H1 (cell line): ENCODE measurements at regions not wholly inside any gene's neighbourhood (a gene's known extent, or its start where the extent isn't known, plus 50 kb on each side); places are given as distances from the start of the nearest gene placed in this dataset.

Source experiments
- CEBPB ChIP-seq: IDR thresholded peaks from 2 replicates; pipeline ENCODE4 v1.6.1; 2012; ENCODE audit warnings: low read depth, low read length
- CREB1 ChIP-seq: IDR thresholded peaks from 2 replicates; pipeline ENCODE4 v1.6.1; 2012; ENCODE audit warnings: inconsistent platforms
- RAD21 ChIP-seq, 2 experiments: IDR thresholded peaks in 1 of 2; conservative IDR thresholded peaks in 1 of 2; 2 replicates each; pipeline ENCODE4 v1.6.1; 2011; ENCODE audit warnings: low read depth in 2 of 2, low read length in 2 of 2, improper control_type of control experiment in 1 of 2, inconsistent platforms in 1 of 2, mild to moderate bottlenecking in 1 of 2, moderate library complexity in 1 of 2

DNA sequence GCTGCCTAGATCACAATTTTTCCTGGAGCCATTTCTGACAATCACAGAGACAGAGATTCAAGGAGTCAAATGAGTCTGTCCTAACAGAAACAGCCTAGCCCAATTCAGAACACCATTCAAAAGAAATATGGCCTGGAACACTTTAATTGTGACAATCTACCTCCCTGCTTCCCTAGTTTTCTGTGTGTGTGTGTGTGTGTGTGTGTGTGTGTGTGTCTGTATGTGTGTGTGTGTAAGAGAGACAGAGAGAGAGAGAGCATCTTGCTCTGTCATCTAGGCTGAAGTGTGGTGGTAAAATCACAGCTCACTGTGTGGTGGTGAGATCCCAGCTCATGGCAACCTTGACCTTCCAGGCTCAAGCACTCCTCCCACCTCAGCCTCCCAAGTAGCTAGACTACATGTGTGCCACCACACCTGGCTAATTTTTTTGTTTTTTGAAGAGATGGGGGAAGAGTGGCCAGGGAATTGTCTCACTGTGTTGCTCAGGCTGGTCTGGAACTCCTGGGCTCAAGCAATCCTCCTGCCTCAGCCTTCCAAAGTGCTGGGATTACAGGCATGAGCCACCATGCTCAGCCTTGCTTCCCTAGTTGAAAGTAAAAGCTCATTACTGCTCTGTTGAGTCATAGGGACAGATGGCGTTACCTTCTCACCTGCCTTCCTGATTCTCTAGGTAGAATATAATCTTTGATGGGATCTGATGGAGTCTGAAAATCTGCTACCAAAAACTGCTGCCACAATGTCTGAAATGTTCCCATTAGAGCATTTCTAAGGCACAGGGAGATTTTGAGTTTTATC, 89.6 kb upstream of the BEND6 start (continued):
- TF ChIP-seq CEBPB (no peak), CREB1 (no peak), RAD21 (IDR thresholded peaks at IDR 0.05 in 1 of 2, conservative IDR thresholded peaks at IDR 0.05 in 1 of 2; ENCODE audit: low read depth in 2 of 2, low read length in 2 of 2) (no peak)
